ENCODE measurements at regions not wholly inside any gene's neighbourhood (a gene's known extent, or its start where the extent isn't known, plus 50 kb on each side); places are given as distances from the start of the nearest gene placed in this dataset.

- Histone ChIP-seq H3K4me2 (no peak overlapping the region), H3K4me3 (no peak overlapping the region), H3K27me3 (ENCODE audit: insufficient read depth, low read depth) (peaks cover 30% of the 10 kb centered on the region; the same call in 1 of the 2 replicates), H3K9me2 (ENCODE audit: insufficient read depth) (no peaks in the 10 kb centered on the region), H3K9me3 (ENCODE audit: insufficient read depth, low read depth) (no peaks in the 10 kb centered on the region), H3K79me2 (ENCODE audit: low read depth) (no peaks in the 10 kb centered on the region), H2AFZ (no peak overlapping the region), H3K36me3 (ENCODE audit: low read depth) (no peaks in the 10 kb centered on the region), H4K20me1 (ENCODE audit: insufficient read depth) (no peaks in the 10 kb centered on the region), H3K4me1 (replicated peaks; ENCODE audit: insufficient read depth) (no peaks in the 10 kb centered on the region), H3K27ac (no peak overlapping the region), H3F3A (ENCODE audit: insufficient read depth, low read depth) (no peaks in the 10 kb centered on the region)
- CTCF ChIA-PET = no interaction called here
- intact Hi-C loops (cut with micrococcal nuclease; ENCODE audit: unreplicated experiment) = no loop called here
- POLR2A ChIA-PET (ENCODE audit: unreplicated experiment) = no interaction called here
- BruUV-seq (replicated peaks) = no TSS peak
- no peak for TF ChIP-seq EZH2 (IDR thresholded peaks at IDR 0.05; ENCODE audit: low read depth)
- no peak for TF ChIP-seq CTCF (conservative IDR thresholded peaks at IDR 0.05)
- DNase-seq = no peak
Observed at GRCh38 chr2:5991305-5991968, 299.3 kb downstream of the SOX11 start.

- Histone ChIP-seq H4K20me1 (ENCODE audit: insufficient read depth) (no peaks in the 10 kb centered on the region), H3K4me2 (no peak overlapping the region), H3K9me2 (ENCODE audit: insufficient read depth) (no peaks in the 10 kb centered on the region), H3K4me1 (replicated peaks; ENCODE audit: insufficient read depth) (no peaks in the 10 kb centered on the region), H3K4me3 (no peak overlapping the region), H3K27ac (no peak overlapping the region), H3F3A (ENCODE audit: insufficient read depth, low read depth) (no peaks in the 10 kb centered on the region), H3K79me2 (ENCODE audit: low read depth) (no peaks in the 10 kb centered on the region), H3K9me3 (ENCODE audit: insufficient read depth, low read depth) (no peaks in the 10 kb centered on the region), H2AFZ (no peak overlapping the region), H3K27me3 (ENCODE audit: insufficient read depth, low read depth) (peaks cover 11% of the 10 kb centered on the region; the same call in 1 of the 2 replicates), H3K36me3 (ENCODE audit: low read depth) (no peaks in the 10 kb centered on the region)
- DNase-seq = no peak
- no peak for TF ChIP-seq CTCF (conservative IDR thresholded peaks at IDR 0.05)
- TF ChIP-seq EZH2 (IDR thresholded peaks at IDR 0.05; ENCODE audit: low read depth) = no peak
- ChIA-PET CTCF (no interaction called here), POLR2A (ENCODE audit: unreplicated experiment) (no interaction called here)
- BruUV-seq (replicated peaks) = no TSS peak
- intact Hi-C loops (cut with micrococcal nuclease; ENCODE audit: unreplicated experiment) = no loop called here
Observed at GRCh38 chr2:5995832-5996231, 303.6 kb downstream of the SOX11 start.

- H3K27me3 ChIP-seq (ENCODE audit: insufficient read depth, low read depth) = peaks cover 14% of the 10 kb centered on the region; the same call in 1 of the 2 replicates
- DNase-seq = no peak
- no peak overlapping the region for H2AFZ ChIP-seq
- H3K9me3 ChIP-seq (ENCODE audit: insufficient read depth, low read depth) = no peaks in the 10 kb centered on the region
- H3K27ac ChIP-seq = no peak overlapping the region
- H3K9me2 ChIP-seq (ENCODE audit: insufficient read depth) = no peaks in the 10 kb centered on the region
- intact Hi-C loops (cut with micrococcal nuclease; ENCODE audit: unreplicated experiment) = no loop called here
- H3K4me3 ChIP-seq = no peak overlapping the region
- H3K4me2 ChIP-seq = no peak overlapping the region
- TF ChIP-seq EZH2 (IDR thresholded peaks at IDR 0.05; ENCODE audit: low read depth) = no peak
- TF ChIP-seq CTCF (conservative IDR thresholded peaks at IDR 0.05) = no peak
- no peaks in the 10 kb centered on the region for H3F3A ChIP-seq (ENCODE audit: insufficient read depth, low read depth)
- CTCF ChIA-PET = no interaction called here
- no peaks in the 10 kb centered on the region for H3K79me2 ChIP-seq (ENCODE audit: low read depth)
- peaks cover 9% of the 10 kb centered on the region; the same call in 1 of the 2 replicates for H4K20me1 ChIP-seq (ENCODE audit: insufficient read depth)
- no peaks in the 10 kb centered on the region for H3K36me3 ChIP-seq (ENCODE audit: low read depth)
- POLR2A ChIA-PET (ENCODE audit: unreplicated experiment) = no interaction called here
- no TSS peak for BruUV-seq (replicated peaks)
- H3K4me1 ChIP-seq (replicated peaks; ENCODE audit: insufficient read depth) = no peaks in the 10 kb centered on the region
Observed at GRCh38 chr2:6008186-6008585, 316.0 kb downstream of the SOX11 start.

All from PC-9 (cell line).